ENCODE measurements at regions not wholly inside any gene's neighbourhood (a gene's known extent, or its start where the extent isn't known, plus 50 kb on each side); places are given as distances from the start of the nearest gene placed in this dataset.
A peak's percentile ranks its signal among the peaks of the same experiment; 100 is the strongest.

- no peak for DNase-seq
Observed at GRCh38 chr6:20025681-20026080, 186.6 kb downstream of the MBOAT1 start.

- DNase-seq: no peak
Observed at GRCh38 chr6:20028143-20028542, 184.1 kb downstream of the MBOAT1 start.

GRCh38 chr6:20028562-20028961 is 183.7 kb downstream of the MBOAT1 start:
- no peak for DNase-seq

GRCh38 chr6:20029979-20030378 is 182.3 kb downstream of the MBOAT1 start:
- no peak for DNase-seq

GRCh38 chr6:20031342-20031741 is 180.9 kb downstream of the MBOAT1 start:
- DNase-seq: no peak

- no peak for DNase-seq
Observed at GRCh38 chr6:20033697-20034407, 178.4 kb downstream of the MBOAT1 start.

GRCh38 chr6:20034408-20034769 is 177.9 kb downstream of the MBOAT1 start:
- DNase-seq: no peak

GRCh38 chr6:20036141-20036677 is 176.1 kb downstream of the MBOAT1 start:
- no peak for DNase-seq

- peak; percentile 14 for DNase-seq
Observed at GRCh38 chr6:20038410-20039204, 173.7 kb downstream of the MBOAT1 start.

- no peak for DNase-seq
Observed at GRCh38 chr6:20044883-20045282, 167.4 kb downstream of the MBOAT1 start.
